Loucy (cell line): ENCODE measurements at regions not wholly inside any gene's neighbourhood (a gene's known extent, or its start where the extent isn't known, plus 50 kb on each side); places are given as distances from the start of the nearest gene placed in this dataset.

Source experiments
- H2AFZ ChIP-seq: fragments of 200-600 bp; sonication (generic); 2 replicates; pipeline ENCODE4 v1.6.0; 2016; ENCODE audit warnings: antibody characterized with exemption, mild to moderate bottlenecking, low read length, moderate library complexity
- H3F3A ChIP-seq: fragments of 200-600 bp; 2 replicates; pipeline ENCODE4 v1.6.0; 2016; ENCODE audit warnings: antibody characterized with exemption, low read depth, mild to moderate bottlenecking
- H3K27me3 ChIP-seq: fragments of 200-600 bp; sonication (generic); 2 replicates; pipeline ENCODE4 v1.6.1; 2014; ENCODE audit warnings: low read length, mild to moderate bottlenecking; ENCODE audit not compliant: insufficient read depth, poor library complexity, severe bottlenecking
- H3K36me3 ChIP-seq: fragments of 200-600 bp; sonication (generic); 2 replicates; pipeline ENCODE4 v1.6.1; 2016; ENCODE audit warnings: low read length; ENCODE audit not compliant: insufficient read depth
- H3K4me1 ChIP-seq: fragments of 200-600 bp; sonication (generic); 2 replicates; pipeline ENCODE4 v1.5.1; 2014; ENCODE audit warnings: low read length, mild to moderate bottlenecking; ENCODE audit not compliant: insufficient read depth, poor library complexity, severe bottlenecking
- H3K4me2 ChIP-seq: fragments of 200-600 bp; sonication (generic); 2 replicates; pipeline ENCODE4 v1.6.0; 2014; ENCODE audit warnings: antibody characterized with exemption, low read length, low read depth, mild to moderate bottlenecking; ENCODE audit not compliant: poor library complexity, severe bottlenecking
- H3K4me3 ChIP-seq: fragments of 200-600 bp; sonication (generic); 2 replicates; pipeline ENCODE4 v1.5.1; 2014; ENCODE audit warnings: low read length, mild to moderate bottlenecking, mixed read lengths; ENCODE audit not compliant: poor library complexity, severe bottlenecking
- H3K79me2 ChIP-seq: fragments of 200-600 bp; sonication (generic); 2 replicates; pipeline ENCODE4 v1.6.1; 2014; ENCODE audit warnings: low read length; ENCODE audit not compliant: insufficient read depth
- H3K9ac ChIP-seq: fragments of 200-600 bp; sonication (generic); 2 replicates; pipeline ENCODE4 v1.6.0; 2014; ENCODE audit warnings: mild to moderate bottlenecking, low read depth, low read length, moderate library complexity; ENCODE audit not compliant: poor library complexity, severe bottlenecking
- H3K9me2 ChIP-seq: fragments of 200-600 bp; sonication (generic); replicated peaks from 2 replicates; pipeline ENCODE4 v1.6.1; 2016; ENCODE audit warnings: low read depth, low read length, mixed read lengths
- H3K9me3 ChIP-seq: fragments of 200-600 bp; sonication (generic); 2 replicates; pipeline ENCODE4 v1.6.1; 2014; ENCODE audit warnings: mild to moderate bottlenecking, antibody characterized with exemption, low read length, low read depth; ENCODE audit not compliant: insufficient read depth
- H4K20me1 ChIP-seq: fragments of 200-600 bp; sonication (generic); 2 replicates; pipeline ENCODE4 v1.6.0; 2014; ENCODE audit warnings: antibody characterized with exemption, low read length, mild to moderate bottlenecking; ENCODE audit not compliant: insufficient read depth, poor library complexity, severe bottlenecking
- CTCF ChIP-seq: fragments of 200-600 bp; sonication (generic); conservative IDR thresholded peaks from 2 replicates; pipeline ENCODE4 v1.5.1; 2014; ENCODE audit warnings: mild to moderate bottlenecking, antibody characterized with exemption, low read length
- EZH2phosphoT487 ChIP-seq: fragments of 200-600 bp; IDR thresholded peaks from 2 replicates; pipeline ENCODE4 v1.6.1; 2018; ENCODE audit warnings: antibody characterized with exemption, mild to moderate bottlenecking, moderate library complexity, borderline replicate concordance

GRCh38 chr1:90296327-90296726 is 301.4 kb downstream of the ZNF326 start:
- Histone ChIP-seq H3F3A (no peaks in the 10 kb centered on the region), H3K9me2 (no peaks in the 10 kb centered on the region), H2AFZ (no peak overlapping the region), H3K4me1 (no peaks in the 10 kb centered on the region), H3K36me3 (no peaks in the 10 kb centered on the region), H3K4me3 (no peak overlapping the region), H4K20me1 (no peaks in the 10 kb centered on the region), H3K9ac (no peak overlapping the region), H3K4me2 (no peak overlapping the region), H3K27me3 (no peaks in the 10 kb centered on the region), H3K9me3 (no peaks in the 10 kb centered on the region), H3K79me2 (no peaks in the 10 kb centered on the region)
- TF ChIP-seq CTCF, result no peak
- no peak for TF ChIP-seq EZH2phosphoT487

DNA sequence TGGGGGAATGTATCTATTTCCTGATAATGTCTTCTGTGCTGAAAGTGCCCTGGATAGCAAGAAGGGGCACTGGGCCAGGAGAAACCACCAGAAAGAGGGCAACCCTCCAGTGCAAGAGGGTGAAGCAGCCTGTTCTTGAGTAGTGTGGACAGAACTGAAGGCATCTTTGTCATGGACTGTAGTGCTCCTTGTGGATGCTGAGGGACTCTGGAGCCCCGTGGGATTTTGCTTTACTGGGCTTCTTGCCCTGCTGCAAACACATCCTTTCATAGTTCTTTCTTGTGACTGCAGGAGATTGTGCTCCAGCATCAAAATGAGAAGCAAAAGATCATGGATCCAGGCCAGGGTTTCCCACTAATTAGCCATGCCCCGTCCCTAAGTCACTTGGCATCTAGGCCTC is 300.6 kb downstream of the ZNF326 start:
- H3K9me2 ChIP-seq, result no peaks in the 10 kb centered on the region
- no peak overlapping the region for H3K9ac ChIP-seq
- TF ChIP-seq EZH2phosphoT487, result no peak
- TF ChIP-seq CTCF, result no peak
- H4K20me1 ChIP-seq, result no peaks in the 10 kb centered on the region
- no peaks in the 10 kb centered on the region for H3K79me2 ChIP-seq
- no peaks in the 10 kb centered on the region for H3K9me3 ChIP-seq
- H3K36me3 ChIP-seq, result no peaks in the 10 kb centered on the region
- 0 out of 2 replicates have a peak overlapping the region, but pooled peaks have one; percentile 41 for H2AFZ ChIP-seq
- no peaks in the 10 kb centered on the region for H3K4me1 ChIP-seq
- H3F3A ChIP-seq, result no peaks in the 10 kb centered on the region
- H3K4me2 ChIP-seq, result peak overlapping the region; percentile 15
- no peaks in the 10 kb centered on the region for H3K27me3 ChIP-seq
- H3K4me3 ChIP-seq, result no peak overlapping the region

GRCh38 chr1:90291431-90292216 is 296.7 kb downstream of the ZNF326 start:
- no peak overlapping the region for H2AFZ ChIP-seq
- no peaks in the 10 kb centered on the region for H3K9me2 ChIP-seq
- H3K27me3 ChIP-seq, result no peaks in the 10 kb centered on the region
- H4K20me1 ChIP-seq, result no peaks in the 10 kb centered on the region
- H3K4me2 ChIP-seq, result no peak overlapping the region
- no peak for TF ChIP-seq CTCF
- no peak for TF ChIP-seq EZH2phosphoT487
- no peaks in the 10 kb centered on the region for H3F3A ChIP-seq
- H3K9me3 ChIP-seq, result no peaks in the 10 kb centered on the region
- H3K4me1 ChIP-seq, result no peaks in the 10 kb centered on the region
- H3K4me3 ChIP-seq, result no peak overlapping the region
- no peak overlapping the region for H3K9ac ChIP-seq
- no peaks in the 10 kb centered on the region for H3K36me3 ChIP-seq
- H3K79me2 ChIP-seq, result no peaks in the 10 kb centered on the region
